MCF 10A (cell line): ENCODE measurements at regions not wholly inside any gene's neighbourhood (a gene's known extent, or its start where the extent isn't known, plus 50 kb on each side); places are given as distances from the start of the nearest gene placed in this dataset.

Source experiments
- BruUV-seq: library from RNA; stranded (reverse); fragments of 400-500 nt; replicated peaks from 2 replicates; lab custom pipeline; 2021; lab: Mats Ljungman, UMichigan
- CTCF ChIA-PET: fragments of 300-600 bp; sonication (Branson Sonifier 250); formaldehyde crosslinking; extraction: SDS; loops from one replicate; lab custom pipeline; 2021; ENCODE audit warnings: antibody characterized with exemption, inconsistent platforms; lab: Yijun Ruan, JAX
- POLR2A ChIA-PET: fragments of 300-600, 350-650 bp; sonication (Branson Sonifier 250); formaldehyde crosslinking; extraction: SDS; loops from one replicate; lab custom pipeline; 2020; ENCODE audit warnings: antibody characterized with exemption, inconsistent platforms; lab: Yijun Ruan, JAX
- DNase-seq: peaks from one replicate; pipeline ENCODE4 v3.0.0-alpha.2; 2018; ENCODE audit not compliant: unreplicated experiment
- H3K27ac Mint-ChIP-seq: one replicate; pipeline ENCODE4 v1.8.0; 2022; ENCODE audit warnings: mild to moderate bottlenecking, low read depth, mixed read lengths; ENCODE audit not compliant: unreplicated experiment
- H3K27me3 Mint-ChIP-seq: one replicate; pipeline ENCODE4 v1.8.0; 2022; ENCODE audit warnings: mixed read lengths; ENCODE audit not compliant: insufficient read depth, unreplicated experiment
- H3K36me3 Mint-ChIP-seq: one replicate; pipeline ENCODE4 v1.8.0; 2022; ENCODE audit warnings: mild to moderate bottlenecking, moderate library complexity, mixed read lengths; ENCODE audit not compliant: insufficient read depth, unreplicated experiment
- H3K4me1 Mint-ChIP-seq: one replicate; pipeline ENCODE4 v1.8.0; 2022; ENCODE audit warnings: mixed read lengths; ENCODE audit not compliant: insufficient read depth, unreplicated experiment
- H3K4me3 Mint-ChIP-seq: one replicate; pipeline ENCODE4 v1.8.0; 2022; ENCODE audit warnings: mild to moderate bottlenecking, moderate library complexity, mixed read lengths; ENCODE audit not compliant: unreplicated experiment
- H3K9me3 Mint-ChIP-seq: one replicate; pipeline ENCODE4 v1.8.0; 2022; ENCODE audit warnings: mixed read lengths; ENCODE audit not compliant: unreplicated experiment
- CTCF ChIP-seq: fragments of 200-600 bp; IDR thresholded peaks from one replicate; pipeline ENCODE4 v1.8.0; 2022; ENCODE audit warnings: antibody characterized with exemption, mild to moderate bottlenecking; ENCODE audit not compliant: unreplicated experiment
- intact Hi-C: fragments of 100-400 bp; cut with micrococcal nuclease; formaldehyde crosslinking; loops from 2 replicates; pipeline ENCODE4 v1.14.1; 2022

- Mint-ChIP-seq H3K27me3 (no peaks in the 10 kb centered on the region), H3K9me3 (no peaks in the 10 kb centered on the region), H3K4me1 (no peaks in the 10 kb centered on the region), H3K36me3 (no peaks in the 10 kb centered on the region), H3K27ac (no peak overlapping the region), H3K4me3 (no peak overlapping the region)
- DNase-seq: no peak
- no TSS peak for BruUV-seq
- intact Hi-C loops: loop anchor here (5.0 kb wide), 1 partner anchor 128 kb away; no protein-coding TSS in a partner anchor
- POLR2A ChIA-PET: no interaction called here
- CTCF ChIA-PET: interaction anchor here (0.6 to 0.7 kb wide), 3 partner anchors 134 to 225 kb away, joined by 3 read pairs; no protein-coding TSS in a partner anchor
- no peak for TF ChIP-seq CTCF
Observed at GRCh38 chr12:132410296-132410625, 79.7 kb upstream of the FBRSL1 start.

GRCh38 chr12:132409495-132410295, 80.3 kb upstream of the FBRSL1 start:
- H3K36me3 Mint-ChIP-seq: no peaks in the 10 kb centered on the region
- no TSS peak for BruUV-seq
- no peaks in the 10 kb centered on the region for H3K9me3 Mint-ChIP-seq
- no peaks in the 10 kb centered on the region for H3K27me3 Mint-ChIP-seq
- no peak for DNase-seq
- POLR2A ChIA-PET: no interaction called here
- no peak for TF ChIP-seq CTCF
- H3K27ac Mint-ChIP-seq: no peak overlapping the region
- CTCF ChIA-PET: interaction anchor here (0.6 to 1.6 kb wide), 3 partner anchors 205 to 256 kb away, joined by 3 to 5 read pairs (median 3); no protein-coding TSS in a partner anchor
- no peak overlapping the region for H3K4me3 Mint-ChIP-seq
- no peaks in the 10 kb centered on the region for H3K4me1 Mint-ChIP-seq
- intact Hi-C loops: loop anchor here (5.0 kb wide), 1 partner anchor 127 kb away; no protein-coding TSS in a partner anchor

GRCh38 chr12:132408626-132409494, 79.5 kb upstream of the GALNT9 start:
- Mint-ChIP-seq H3K27me3 (no peaks in the 10 kb centered on the region), H3K36me3 (no peaks in the 10 kb centered on the region), H3K4me3 (no peak overlapping the region), H3K4me1 (no peaks in the 10 kb centered on the region), H3K9me3 (no peaks in the 10 kb centered on the region), H3K27ac (no peak overlapping the region)
- no TSS peak for BruUV-seq
- intact Hi-C loops: no loop called here
- no peak for DNase-seq
- POLR2A ChIA-PET: no interaction called here
- no peak for TF ChIP-seq CTCF
- CTCF ChIA-PET: interaction anchor here (0.6 to 1.6 kb wide), 3 partner anchors 206 to 1357 kb away, joined by 3 to 5 read pairs (median 4); no protein-coding TSS in a partner anchor

- Mint-ChIP-seq H3K27ac (no peak overlapping the region), H3K4me3 (no peak overlapping the region), H3K4me1 (no peaks in the 10 kb centered on the region), H3K27me3 (peaks cover 2% of the 10 kb centered on the region), H3K36me3 (no peaks in the 10 kb centered on the region), H3K9me3 (no peaks in the 10 kb centered on the region)
- ChIA-PET POLR2A (no interaction called here), CTCF (interaction anchor here (1.6 kb wide), 1 partner anchor 254 kb away, joined by 5 read pairs; no protein-coding TSS in a partner anchor)
- no peak for DNase-seq
- intact Hi-C loops: no loop called here
- BruUV-seq: no TSS peak
- TF ChIP-seq CTCF: no peak
Observed at GRCh38 chr12:132407992-132408391, 78.6 kb upstream of the GALNT9 start.
